ENCODE measurements at regions not wholly inside any gene's neighbourhood (a gene's known extent, or its start where the extent isn't known, plus 50 kb on each side); places are given as distances from the start of the nearest gene placed in this dataset.

DNA sequence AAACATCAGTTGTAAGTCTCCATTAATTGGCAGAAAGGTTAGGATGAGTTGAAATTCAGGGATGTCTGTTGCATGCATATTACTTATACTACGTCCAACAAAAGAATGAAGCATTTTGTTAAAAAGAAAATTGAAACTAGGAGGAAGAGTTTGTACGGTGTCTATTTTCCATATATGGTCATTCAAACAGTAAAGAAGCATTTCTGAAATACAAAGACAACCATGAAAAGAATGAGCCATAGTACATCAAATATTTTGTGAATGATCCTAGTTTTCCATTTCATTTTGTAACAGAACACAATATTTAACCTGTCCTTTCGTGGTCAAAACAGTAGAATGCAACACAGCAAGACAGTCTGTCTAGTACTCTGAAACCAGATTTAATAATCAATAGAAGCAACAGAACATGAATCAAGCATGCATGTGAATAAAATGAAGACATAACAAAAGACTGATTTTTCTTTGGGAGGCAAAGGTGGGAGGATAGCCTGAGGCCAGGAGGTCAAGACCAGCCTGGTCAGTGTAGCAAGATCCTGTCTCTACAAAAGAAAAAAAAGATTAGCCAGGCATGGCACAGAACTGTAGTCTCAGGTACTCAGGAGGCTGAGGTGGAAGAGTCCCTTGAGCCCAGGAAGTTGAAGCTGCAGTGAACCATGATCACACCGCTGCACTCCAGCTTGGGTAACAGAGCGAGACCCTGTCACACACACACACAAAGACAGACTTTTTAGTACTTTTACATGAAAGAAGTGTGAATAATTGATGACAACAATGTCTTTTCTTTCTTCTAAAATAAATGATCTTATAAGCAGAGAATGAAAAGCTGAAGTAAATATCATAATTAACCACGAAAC lies 156.0 kb downstream of the LRIG3 start:
- DNase-seq, result no peak

DNA sequence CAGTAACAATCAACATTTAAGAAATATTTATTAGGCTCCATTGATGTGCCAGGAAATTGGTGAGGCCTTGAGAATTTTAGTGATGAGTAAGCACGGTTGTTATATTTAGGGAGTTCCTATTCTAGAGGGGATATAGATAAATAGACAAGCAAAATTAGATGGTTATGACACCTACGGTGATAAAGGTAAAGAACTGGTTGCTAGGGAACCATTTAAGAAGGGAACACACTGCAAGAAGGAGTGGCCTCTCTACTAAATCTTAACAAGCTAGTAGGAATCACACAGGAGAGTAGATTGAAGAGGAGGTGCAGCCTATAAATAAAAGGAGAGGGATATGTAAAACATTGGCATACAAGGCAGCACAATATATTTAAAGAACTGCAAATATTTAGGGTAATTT lies 155.2 kb downstream of the LRIG3 start:
- DNase-seq, result no peak

DNA sequence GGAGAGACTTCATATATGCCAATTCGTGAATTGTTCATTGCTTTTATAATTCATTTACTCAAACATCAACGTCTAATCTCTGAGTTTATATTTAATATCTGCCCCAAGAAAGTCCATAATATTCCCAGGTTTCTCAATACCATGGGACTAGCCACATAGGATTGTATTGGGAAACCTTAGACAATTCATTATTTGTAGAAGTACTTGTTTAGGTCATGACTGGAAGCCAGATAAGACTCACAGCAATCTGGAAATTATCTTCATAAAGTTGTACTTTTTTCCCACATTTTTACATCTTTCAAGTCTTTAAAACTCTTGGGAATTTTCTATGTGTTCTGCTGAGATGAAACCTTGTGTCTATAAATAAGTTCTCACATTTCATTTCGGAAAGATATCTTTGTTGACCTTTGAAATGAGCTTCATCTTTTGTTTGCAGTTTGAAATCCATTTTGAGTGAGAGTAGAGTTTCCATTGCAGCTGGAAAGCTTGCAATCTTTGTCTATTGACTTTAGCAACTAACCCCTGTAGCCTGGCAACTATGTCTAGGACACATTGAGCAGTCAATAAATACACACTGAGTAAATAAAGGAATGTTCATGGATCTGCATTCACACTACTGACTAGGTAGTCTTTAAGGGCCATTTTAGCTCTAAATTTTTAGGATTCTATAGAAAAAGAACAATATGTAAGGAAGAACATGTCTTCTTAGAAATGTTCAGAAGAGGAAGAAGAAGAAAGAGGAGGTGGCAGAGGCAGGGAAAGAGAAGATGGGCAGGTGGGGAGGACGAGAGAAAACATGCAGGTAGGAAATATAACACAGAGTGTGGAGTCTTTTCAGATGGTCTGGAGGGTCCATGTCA lies 154.4 kb downstream of the LRIG3 start:
- no peak for DNase-seq

DNA sequence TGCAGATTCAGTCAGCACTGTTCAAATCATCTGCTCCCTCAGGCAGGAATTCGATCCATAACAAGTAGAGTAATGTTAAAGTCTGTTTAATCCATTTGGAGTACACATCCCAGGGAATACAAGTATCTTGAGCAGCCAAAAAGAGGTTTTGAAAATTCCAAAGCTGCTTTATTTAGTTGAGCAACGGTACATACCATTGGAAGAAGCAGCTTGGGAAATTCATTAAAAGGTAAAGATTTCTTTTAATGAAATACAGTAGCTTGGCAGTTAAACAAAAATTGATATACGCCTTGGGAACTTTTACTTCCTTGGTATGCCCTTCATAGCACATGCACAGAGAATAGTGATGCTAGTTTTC lies 153.8 kb downstream of the LRIG3 start:
- DNase-seq, result no peak

DNA sequence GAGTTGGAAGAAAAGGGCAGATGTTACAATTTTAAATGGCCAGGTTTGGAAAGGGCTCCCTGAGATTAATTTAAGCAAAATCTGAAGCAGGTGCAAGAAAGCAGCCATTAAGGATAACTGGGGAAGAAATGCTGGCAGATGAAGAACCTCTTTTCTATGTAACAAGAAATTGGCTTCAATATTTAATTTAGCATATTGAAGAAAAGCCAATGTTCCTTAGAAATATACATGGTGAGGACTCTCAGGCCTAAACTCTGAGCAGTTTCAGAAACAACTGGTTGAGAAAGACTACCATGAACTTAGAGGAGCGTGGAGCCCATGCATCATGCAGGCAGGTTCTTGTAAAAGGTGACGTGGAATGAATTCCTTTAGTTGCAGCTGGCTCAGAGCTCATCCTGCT lies 152.8 kb downstream of the LRIG3 start:
- DNase-seq, result no peak

DNA sequence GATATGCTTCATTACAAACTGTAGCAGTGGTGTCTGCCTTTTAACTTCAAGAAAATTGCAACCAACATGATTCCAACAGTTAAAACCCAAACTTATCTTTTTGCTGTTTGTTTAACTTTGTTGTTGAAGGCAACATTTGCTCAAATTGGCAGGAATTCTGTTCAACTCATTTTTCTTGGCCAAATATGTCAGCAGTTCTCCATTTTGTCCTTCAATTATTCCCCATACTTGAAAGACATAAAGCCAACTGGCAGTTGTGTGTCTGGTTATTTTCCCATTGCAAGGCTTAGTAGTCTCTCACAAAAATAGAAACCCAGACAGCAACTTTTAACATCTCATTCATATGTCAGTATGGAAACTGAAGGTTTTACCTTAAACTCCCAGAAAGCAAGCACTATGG lies 146.3 kb downstream of the LRIG3 start:
- no peak for DNase-seq

DNA sequence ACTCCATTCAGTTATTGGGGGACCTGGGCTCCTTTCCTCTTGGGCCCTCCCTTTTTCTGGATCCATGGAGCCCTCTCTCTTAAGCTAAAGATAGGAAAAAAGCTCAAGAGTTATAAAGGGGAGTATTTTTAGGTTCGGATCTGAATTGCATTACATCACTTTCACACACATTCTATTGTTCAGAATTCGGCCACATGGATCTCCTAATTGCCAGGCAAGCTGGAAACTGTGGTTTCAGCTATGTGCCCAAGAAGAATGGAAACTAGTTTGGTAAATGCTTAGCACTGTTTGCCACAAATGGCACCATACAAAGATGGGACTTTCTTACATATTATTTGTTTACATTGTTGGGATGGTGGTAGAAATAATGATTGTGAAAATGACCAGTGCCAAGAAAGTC lies 145.6 kb downstream of the LRIG3 start:
- no peak for DNase-seq

DNA sequence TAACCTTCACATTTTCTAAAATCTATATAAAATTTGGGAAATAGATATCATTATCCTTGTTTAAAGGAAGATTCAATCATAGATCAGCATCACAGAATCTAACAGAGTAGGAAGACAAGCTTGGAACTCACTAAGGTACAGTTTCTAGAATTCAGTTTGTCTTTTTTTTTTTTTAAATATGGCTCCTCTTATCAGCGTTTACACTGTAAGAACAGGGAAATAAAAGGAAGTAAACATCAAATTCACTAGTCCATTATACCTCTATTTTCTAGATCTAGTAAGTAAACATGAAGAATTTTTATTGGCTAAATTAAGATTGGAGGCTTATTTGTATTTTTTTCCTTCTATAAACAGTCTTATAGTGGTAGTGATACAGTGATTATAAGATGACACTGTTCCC lies 144.9 kb downstream of the LRIG3 start:
- no peak for DNase-seq

DNA sequence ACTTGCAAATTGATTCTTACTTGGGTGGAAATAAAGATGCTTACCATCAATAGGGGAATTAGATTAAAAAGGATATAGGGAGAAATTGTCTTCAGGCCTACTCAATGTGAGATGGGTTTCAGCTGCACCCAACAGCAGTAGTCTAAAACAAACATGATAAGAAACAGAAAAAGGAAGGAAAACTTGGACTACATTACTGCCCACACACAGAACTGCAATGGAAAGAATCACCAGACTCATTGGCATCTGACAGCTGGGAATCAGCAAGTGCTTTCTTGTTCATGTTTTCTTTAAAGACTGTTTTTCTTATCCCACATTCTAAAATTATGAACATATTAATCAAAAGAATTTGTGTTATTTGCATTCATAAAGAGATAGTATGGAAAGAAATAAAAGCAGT lies 144.2 kb downstream of the LRIG3 start:
- DNase-seq, result no peak

DNA sequence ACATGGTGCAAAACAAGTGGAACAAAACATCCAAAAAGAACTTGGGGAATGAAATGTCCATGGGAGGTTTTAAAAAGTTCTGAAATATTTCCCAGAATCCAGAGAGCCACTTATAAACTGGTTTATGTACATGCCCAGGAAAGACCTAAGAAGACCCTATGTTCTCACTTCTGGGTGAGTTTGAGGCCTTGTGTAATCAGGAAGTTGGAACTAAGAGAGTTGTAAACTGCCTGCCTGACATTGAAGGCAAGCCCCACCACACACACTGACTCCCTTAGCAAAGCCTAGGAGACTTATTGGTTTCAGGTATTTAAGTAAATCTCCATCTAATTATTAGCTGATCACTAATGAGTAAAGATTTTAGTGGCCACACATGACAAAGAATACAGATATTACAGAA lies 142.5 kb downstream of the LRIG3 start:
- DNase-seq, result no peak

DNA sequence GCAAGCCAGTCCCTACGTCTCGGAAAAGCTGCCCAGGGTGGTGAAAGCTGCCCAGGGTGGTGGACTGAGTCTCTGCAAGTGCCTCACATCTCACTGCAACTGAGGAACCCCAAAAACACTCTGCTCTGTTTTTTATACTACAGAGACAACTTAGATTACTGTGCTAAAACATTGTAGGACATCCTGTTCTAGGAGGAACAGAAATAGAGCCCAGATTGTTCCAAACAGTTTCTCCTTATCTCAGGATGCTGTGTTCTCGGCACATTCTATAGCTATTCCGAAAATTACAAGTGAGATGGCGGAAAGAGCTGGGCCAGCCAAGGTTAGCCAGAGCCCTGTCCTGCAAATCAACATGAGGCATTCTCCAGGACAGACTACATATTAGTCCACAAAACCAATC lies 138.7 kb downstream of the LRIG3 start:
- no peak for DNase-seq

DNA sequence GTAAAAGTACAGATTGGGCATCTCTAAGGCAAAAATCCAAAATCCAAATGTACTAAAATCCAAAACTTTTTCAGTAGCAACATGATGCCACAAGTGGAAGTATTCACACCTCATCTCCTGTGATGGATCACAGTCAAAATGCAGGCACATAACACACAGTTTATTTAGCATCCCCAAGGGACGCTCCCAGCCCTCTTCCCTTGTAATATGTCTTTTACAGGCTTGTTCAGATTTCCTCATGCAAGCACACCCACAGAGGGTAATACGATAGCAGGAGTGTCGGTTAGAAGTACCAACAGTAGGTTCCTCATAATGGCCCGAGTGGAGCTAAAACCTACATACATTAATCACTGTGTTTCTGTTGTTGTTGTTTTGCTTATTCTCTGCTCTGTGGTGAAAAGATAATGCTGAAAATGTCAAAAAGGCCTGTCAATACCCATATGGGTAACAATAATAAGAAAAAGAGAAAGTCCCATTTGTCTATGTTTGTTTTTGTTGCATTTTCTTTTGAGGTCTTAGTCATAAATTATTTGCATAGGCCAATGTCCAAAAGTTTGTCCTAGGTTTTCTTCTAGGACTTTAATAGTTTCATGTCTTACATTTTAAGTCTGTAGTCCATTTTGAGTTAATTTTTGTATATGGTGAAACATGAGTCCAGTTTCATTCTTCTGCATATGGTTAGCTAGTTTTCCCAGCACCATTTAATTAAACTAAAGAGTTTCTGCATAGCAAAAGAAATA lies 133.1 kb downstream of the LRIG3 start:
- DNase-seq, result no peak

DNA sequence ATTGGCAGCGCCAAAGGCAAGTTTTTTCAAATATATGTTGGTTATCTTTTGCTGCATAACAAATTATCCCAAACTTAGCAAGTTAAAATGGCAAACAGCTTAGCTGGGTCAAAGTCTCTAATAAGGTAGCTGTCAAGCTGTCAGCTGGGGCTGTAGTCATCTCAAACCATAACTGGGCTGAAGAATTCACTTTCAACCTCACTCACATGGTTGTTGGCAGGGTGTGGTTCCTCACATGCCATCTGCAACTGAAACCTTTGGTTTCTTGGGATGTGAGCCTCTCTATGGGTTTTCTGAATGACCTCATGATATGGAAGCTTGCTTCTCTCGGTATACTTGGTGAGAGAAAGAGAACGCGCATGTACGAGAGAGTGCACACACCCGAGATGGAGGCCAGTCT lies 125.4 kb downstream of the LRIG3 start:
- no peak for DNase-seq

DNA sequence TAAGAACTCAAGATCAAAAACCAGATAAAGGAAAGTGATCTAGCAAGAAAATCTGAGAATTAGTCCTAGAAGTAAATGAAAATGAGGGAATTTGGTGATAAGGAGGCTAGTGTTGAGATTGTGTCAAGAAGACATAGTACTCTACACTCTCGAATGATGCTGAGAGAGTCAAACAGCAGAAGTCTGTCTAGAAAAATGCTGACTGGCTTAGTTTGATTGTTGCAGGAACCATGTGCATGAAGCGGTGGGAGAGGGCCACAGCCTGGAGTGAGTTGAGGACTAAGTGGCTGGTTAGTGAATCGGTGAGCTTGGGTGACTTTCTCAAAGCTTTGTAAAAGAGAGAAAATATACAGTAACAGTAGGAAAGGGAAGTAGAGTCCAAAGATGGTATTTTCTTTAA lies 124.5 kb downstream of the LRIG3 start:
- DNase-seq, result no peak

DNA sequence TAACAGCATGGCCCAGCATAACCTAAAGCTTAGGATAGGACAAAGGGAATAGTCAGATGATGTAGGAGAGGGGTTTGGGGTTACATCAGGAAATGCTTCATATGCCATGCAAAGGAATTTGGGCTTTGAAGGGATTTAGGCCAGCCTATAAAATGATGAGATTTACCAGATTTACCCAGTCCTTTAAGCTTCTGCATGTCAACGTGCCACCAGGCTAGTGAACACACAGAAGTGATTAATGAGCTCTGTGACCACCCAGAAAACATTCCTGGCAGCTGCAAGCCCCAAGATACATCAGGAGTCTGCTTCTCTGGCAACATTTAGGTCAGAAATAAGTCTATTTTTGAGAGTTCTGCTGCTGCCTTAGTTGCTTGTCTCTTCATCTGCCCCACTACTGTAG lies 118.3 kb downstream of the LRIG3 start:
- DNase-seq, result no peak

DNA sequence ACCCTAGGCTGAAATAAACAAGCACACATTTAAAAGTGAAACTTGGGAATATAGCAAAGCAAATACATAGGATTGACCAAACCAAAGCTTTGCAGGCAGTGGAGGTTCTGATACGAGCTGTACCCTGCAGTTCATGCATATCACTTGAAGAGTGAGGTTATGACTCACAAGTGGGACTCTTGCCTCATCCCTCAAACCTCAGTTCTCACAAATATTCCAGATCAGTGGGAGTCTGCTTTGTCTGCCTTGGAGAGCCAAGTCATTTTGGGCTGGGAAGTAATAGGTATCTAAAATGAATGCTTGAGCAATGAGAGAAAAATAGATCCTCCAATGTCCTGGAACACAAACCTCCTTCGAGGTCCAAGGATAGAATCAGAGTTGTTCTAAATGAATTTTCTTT lies 116.4 kb downstream of the LRIG3 start:
- no peak for DNase-seq

DNA sequence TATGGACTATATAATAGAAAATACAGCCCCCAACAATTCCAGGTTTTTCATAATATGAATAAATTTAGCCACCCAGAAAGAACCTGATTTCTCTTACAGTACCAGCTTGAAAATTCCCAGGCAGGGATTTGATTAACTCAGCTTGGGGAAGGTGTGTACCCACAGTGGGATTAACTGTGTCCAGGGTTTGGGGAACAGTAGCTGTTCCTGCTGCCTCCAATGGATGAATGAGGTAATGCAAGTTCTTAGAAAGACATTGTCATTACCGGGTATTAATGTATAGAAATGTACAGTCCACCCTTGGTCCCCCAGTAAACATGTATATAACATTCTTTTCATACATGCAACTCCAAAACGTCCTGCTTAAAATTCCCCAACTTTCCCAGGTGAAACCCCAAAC lies 115.6 kb downstream of the LRIG3 start:
- peak; percentile 16 for DNase-seq

DNA sequence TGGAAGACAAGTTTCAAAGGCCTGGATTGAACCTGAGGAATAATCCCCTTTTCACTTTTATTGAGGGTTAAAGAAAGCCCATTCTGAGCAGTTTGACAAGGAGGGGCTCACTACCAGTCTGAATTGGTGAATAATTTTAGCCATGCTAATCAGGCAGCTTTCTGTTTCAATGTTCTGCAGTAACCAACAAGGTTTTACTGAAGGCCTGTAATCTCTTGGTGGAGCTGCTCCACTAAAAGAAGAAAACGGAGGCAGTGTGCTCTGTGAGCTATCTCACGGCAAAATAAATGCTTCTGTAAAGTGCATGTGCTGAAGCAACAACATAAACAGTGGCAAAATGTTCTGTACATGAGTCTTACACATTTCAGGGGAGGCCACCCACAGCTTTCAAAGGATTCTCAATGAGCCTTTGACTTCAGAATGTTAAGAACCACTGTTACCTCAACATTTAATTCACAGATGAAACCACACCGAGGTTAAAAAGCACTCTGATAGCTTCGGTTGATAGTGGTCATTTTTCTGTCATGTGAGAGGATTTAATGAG lies 111.2 kb downstream of the LRIG3 start:
- no peak for DNase-seq

DNA sequence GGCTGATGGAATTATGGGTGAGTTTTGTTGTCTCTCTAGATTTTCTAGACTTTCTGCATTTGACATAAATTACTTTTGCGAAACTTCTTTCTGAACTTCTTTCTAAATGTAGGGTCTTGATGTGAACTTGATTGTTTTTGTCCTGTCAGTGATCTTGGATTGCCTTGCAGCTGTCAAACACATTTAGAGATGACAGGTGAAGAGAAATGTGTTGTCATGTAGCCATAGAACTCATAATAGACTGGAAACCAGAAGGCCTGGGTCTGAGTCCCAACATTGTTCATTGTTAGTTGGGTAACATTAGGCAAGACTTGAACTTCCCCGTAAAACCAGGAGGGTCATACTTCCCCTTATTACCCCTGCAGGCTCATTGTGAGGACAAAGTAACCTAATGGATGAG lies 109.0 kb downstream of the LRIG3 start:
- DNase-seq, result peak; percentile 8

DNA sequence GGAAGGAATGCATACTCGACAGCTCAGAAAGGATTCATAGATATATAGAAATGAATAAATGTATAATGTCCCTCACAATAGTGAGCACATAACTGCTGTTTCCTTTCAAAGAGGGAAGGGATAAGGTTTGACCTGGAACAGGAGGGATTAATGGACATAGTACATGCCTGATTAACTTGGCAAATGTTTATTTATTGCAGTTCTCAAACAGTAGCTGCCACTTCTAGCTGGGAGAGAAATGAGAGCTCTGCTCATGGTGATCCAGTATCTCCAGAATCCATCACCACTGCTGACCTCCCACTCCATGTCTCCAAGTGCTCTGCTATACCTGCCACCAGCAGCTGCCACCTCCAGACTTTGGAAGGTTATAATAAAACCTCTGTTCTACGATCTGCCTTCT lies 108.1 kb downstream of the LRIG3 start:
- DNase-seq, result no peak

DNA sequence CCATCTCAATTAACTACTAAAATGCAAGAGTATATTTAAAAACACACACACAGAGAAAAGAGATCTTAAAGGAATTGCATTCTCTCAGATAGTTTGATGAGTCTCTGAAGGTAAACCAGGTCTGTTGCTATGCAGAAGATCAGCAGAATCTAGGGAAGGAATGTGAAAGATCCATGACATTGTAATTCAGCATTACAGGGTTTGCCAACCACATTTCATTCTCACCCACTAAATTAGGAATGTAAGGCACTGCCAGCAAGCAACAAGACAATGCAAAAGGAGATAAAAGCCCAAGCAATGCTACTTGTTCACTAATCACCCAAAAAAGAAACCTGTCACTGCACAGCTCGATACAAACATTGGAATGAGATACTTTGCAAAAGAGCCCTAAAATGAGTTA lies 106.3 kb downstream of the LRIG3 start:
- no peak for DNase-seq

DNA sequence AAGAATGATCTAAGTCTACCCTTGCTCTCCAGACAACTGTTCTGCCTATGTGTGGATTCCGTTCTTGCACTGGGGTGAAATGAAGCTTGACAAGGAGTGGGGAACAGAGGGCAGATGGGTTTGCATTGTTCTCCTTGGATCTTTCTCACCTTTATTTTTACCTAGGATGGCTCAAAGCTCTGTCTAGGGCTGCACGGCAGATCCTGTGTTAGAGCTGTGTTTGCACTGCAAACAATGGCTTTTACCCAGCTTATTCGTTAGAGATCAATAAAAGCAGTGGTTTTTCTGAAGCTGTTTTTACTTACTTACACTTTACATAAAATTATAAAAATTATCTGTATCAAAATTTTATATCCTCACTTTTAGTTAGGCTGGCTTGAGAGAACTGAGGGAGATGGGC lies 105.1 kb downstream of the LRIG3 start:
- DNase-seq, result no peak

DNA sequence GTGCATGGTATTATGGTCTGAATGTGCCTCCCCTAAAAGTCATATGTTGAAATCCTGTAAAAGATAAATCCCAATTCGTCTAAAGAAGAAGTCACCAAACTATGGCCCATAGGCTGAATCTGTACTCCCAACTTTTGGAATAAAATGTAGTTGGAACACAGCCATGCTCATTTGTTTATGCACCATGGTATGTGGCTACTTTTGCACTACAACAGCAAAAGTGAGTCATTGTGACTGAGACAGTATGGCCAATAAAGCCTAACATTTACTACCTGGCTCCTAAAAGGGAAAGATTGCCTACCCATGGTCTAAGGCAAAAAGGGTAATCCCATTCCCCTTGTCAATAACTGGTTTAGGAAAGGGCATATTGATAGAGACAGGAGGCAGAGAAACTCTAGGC lies 101.8 kb downstream of the LRIG3 start:
- DNase-seq, result no peak
